GM23338 (cell line): ENCODE measurements at regions not wholly inside any gene's neighbourhood (a gene's known extent, or its start where the extent isn't known, plus 50 kb on each side); places are given as distances from the start of the nearest gene placed in this dataset.

Source experiments
- CTCF ChIP-seq, 2 experiments: fragments of 200-600 bp in 1 of 2; sonication (generic) in 1 of 2; conservative IDR thresholded peaks; 2 replicates each; pipeline versions ENCODE4 v1.5.1 to v1.6.1; 2016 to 2017; ENCODE audit warnings: antibody characterized with exemption in 2 of 2, low read depth in 2 of 2, mild to moderate bottlenecking in 2 of 2, moderate library complexity in 1 of 2
- REST ChIP-seq: IDR thresholded peaks from one replicate; pipeline ENCODE4 v1.6.1; 2018; ENCODE audit warnings: antibody characterized with exemption; ENCODE audit not compliant: unreplicated experiment

GRCh38 chr12:78792052-78792698, 72.4 kb upstream of the SYT1 start:
- TF ChIP-seq CTCF (conservative IDR thresholded peaks at IDR 0.05; ENCODE audit: low read depth in 2 of 2) (no peak), REST (no peak)
